Activated CD4-positive, CD25-positive, alpha-beta regulatory T cell treated with anti-CD3 and anti-CD28 coated beads, Interleukin-2, amount 50 U/mL, for 72 hours (primary cell): ENCODE measurements at regions not wholly inside any gene's neighbourhood (a gene's known extent, or its start where the extent isn't known, plus 50 kb on each side); places are given as distances from the start of the nearest gene placed in this dataset.
"Not testable (repeated sequence)": the region's sequence is repeated elsewhere in the genome, so short reads cannot be mapped to it uniquely, and the experiment has no call there.

Experiments
- DNase-seq: peaks from one replicate; pipeline ENCODE4 v3.0.0; 2021

DNA sequence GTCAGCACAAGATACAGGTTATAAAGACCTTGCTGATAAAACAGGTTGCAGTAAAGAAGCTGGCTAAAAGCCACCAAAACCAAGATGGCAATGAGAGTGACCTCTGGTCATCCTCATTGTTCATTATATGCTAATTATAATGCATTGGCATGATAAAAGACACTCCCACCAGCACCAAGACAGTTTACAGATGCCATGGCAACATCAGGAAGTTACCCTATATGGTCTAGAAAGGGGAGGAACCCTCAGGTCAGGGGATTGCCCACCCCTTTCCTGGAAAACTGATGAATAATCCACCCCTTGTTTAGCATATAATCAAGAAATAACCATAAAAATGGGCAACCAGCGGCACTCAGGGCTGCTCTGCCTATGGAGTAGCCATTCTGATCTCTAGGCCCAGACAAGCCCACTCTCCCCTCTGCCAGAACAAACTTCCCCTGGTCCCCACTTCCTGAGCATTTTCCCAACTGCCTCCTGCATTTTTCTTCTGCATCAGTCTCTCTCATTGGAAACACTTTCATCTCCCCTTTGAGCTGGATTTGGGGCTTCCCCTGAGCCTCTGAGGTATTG lies 215.3 kb upstream of the SDK2 start:
- DNase-seq, result not testable (repeated sequence)

GRCh38 chr17:73861543-73861942 lies 217.3 kb upstream of the SDK2 start:
- no peak for DNase-seq

DNA sequence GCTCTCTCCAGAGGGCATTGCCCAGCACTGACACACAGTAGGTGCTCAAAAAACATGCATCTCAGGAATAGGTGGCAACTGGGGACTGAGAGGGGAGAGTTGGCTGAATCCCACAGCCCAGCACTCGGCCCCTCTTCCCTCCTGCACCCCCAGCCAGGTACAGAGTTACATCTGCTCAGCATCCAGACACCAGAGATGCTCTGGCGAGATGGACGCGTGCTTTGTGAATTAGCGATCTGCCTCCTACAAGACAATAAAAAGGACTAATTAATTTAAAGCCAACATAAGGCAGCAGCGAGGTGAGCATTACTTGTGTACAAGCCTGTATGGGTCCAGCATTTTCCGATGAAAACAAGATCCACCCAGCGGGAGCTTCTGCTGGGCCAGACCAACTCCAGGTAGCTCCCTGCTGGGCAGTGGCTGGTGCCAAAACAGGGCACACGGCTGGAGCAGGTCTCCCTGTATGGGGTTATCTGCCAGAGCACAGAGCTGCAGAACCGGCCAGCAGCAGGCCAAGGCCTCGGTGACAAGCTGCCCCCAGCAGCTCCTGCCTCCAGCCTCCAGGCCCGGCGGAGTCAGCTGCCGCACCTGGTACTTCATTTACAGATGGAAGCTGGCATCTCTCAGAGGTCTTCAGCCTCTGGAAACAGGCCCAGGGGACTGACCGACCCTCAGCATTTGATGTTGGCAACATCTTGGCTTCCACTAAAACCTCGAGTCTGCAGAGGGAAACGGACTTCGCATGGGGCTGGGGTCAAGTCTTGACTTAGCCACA lies 219.7 kb upstream of the SDK2 start:
- DNase-seq, result no peak

- DNase-seq, result no peak
These were observed 221.6 kb upstream of the SDK2 start for GRCh38 chr17:73865831-73866230.

- no peak for DNase-seq
These were observed 222.8 kb upstream of the SDK2 start for GRCh38 chr17:73867056-73867455.

DNA sequence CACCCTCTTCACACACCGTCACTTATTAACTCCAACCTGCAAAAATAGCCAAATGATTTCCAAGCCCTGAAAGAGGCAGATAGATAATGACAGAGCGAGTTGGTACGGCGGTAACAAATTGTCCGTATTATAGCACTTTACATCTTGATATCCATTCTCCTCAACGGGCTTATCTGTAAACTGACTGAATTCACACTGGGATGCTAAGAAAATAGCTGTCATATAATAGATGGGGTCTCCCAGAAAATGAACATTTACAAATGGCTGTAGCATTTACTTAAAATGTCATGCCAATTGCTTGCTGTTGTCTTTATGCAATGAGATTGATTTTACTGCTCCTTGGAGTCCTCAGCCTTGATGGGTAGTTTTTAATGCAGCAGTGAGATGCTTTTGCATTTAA lies 225.8 kb upstream of the SDK2 start:
- DNase-seq, result no peak

- no peak for DNase-seq
These were observed 226.2 kb upstream of the SDK2 start for GRCh38 chr17:73870473-73870872.

- DNase-seq, result no peak
These were observed 228.6 kb upstream of the SDK2 start for GRCh38 chr17:73872816-73873215.

- DNase-seq, result no peak
These were observed 229.9 kb upstream of the SDK2 start for GRCh38 chr17:73874008-73874720.

- DNase-seq, result no peak
These were observed 231.1 kb upstream of the SDK2 start for GRCh38 chr17:73875346-73875745.

DNA sequence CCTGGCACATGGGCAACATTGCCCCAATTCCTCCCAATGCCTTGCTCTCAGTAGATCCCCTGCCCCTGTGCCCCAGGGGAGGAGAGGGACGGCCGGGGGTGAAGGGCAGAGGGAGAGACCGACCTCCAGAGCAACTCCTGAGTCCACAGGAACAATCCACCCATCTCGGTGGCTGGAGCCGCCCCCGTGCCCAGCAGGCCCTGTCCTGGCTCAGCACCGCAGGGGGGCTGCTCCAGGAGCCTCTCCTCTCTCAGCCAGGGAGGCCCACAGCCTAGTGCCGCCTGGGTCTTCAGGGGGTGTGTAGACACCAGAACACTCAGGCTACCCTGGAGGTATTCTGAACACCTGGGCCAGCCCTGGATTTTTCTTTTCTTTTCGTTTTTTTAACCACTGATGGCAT lies 233.7 kb upstream of the SDK2 start:
- no peak for DNase-seq

GRCh38 chr17:73878923-73879322 lies 234.7 kb upstream of the SDK2 start:
- no peak for DNase-seq

DNA sequence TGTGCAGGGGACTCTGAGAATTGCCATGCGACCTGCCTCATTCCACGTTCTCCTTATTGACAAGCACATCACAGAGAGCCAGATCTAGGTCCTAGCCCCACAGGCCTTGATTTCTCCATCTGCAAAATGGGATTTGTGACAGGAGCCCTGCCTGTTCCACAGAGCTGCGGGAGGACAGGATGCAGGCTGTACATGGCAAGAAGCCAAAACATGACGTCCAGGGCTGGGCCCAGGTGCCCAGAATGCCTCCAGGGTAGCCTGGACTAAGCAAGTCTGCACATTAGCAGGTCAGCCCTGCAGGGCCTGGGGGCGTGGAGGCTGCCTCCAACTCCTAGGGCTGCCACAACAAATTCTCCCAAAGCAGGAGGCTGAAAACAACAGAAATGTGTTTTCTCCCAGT lies 235.7 kb upstream of the SDK2 start:
- DNase-seq, result no peak

- DNase-seq, result no peak
These were observed 238.3 kb upstream of the SDK2 start for GRCh38 chr17:73882590-73882989.

DNA sequence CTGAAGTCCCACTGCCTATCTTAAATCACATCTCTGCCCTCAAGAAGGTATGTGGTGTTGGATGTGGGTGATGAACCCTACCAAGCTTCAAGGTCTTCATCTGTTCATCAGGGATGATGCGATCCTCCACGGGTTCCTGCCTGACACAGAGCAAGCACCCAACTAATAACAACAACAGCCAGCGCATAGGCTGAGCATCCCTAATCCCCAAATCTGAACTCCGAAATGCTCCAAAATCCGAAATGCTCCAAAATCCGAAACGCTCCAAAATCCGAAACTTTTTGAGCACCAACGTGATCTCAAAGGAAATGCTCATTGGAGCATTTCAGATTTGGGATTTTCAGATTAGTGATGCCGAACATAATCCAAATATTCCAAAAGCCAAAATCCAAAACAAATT lies 238.9 kb upstream of the SDK2 start:
- no peak for DNase-seq

- DNase-seq, result no peak
These were observed 243.5 kb upstream of the SDK2 start for GRCh38 chr17:73887739-73888138.

GRCh38 chr17:73888862-73889261 lies 244.6 kb upstream of the SDK2 start:
- DNase-seq, result no peak

- DNase-seq, result no peak
These were observed 245.2 kb upstream of the SDK2 start for GRCh38 chr17:73889439-73889838.

DNA sequence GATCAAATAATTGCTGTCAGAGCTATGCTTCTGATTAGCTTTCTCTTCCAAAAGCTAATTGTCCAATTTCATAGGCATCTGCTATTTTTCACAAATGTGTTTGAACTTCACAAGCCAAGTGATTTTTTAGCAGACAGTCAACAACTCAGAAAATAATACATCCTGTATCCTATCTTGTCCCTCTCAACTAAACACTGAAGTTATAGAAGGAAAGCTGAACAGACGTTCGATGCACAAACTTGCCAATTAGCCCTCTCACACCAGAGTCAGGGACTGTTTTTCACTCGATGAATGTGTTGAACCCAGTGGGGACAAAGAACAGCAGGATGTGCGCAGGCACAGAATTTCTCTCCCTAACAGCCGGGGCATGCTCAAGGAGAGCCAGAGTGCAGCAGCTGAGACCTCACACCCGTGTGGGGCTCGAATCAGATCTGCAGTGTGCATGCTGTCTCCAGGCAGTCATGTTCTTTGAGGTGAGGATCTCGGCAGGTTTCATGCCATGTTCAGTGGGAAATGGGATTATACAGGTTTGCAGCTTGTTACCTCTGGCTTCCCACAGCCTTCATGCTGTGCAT lies 246.7 kb upstream of the SDK2 start:
- no peak for DNase-seq

DNA sequence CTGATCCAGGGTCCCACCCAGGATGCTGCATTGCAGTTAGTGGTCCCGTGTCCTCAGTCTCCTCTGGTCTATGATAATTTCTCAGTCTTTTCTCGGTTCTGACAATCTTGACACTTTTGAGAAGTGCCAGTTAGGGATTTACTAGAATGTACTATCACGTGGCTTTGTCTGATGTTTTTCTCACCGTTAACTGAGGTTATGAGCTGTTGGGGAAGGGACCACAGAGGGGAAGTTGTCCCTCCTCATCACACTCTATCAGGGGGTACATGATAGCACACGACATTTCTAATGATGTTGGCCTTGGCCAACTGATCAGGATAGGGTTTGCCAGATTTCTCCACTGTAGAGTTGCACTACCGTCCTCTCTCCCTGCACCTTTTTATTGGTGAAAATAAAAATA lies 250.9 kb upstream of the SDK2 start:
- DNase-seq, result no peak

- DNase-seq, result no peak
These were observed 252.7 kb upstream of the SDK2 start for GRCh38 chr17:73896966-73897365.

DNA sequence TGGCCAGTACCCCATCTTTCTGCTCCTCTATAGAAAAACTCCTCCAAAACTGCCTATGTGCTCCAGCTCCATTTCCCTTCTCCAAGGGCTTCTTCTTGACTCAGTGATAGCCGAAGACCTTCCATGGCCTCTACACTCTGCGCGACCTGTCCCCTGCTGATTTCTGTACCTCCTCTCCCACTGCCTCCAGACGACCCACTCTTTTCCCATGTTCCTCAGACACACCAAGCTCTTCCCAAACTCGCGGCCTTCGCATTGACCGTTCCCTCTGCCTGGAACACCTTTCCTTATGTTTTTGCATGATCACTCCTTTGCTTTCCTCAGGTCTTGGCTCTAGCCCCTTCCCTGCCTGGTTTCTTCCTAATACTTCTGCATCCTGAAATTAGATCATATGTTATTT lies 255.6 kb upstream of the SDK2 start:
- DNase-seq, result no peak

- DNase-seq, result no peak
These were observed 256.3 kb upstream of the SDK2 start for GRCh38 chr17:73900516-73900915.

GRCh38 chr17:73901249-73901648 lies 257.0 kb upstream of the SDK2 start:
- DNase-seq, result no peak
